Esophagus squamous epithelium (tissue), 4 donors: ENCODE measurements at regions not wholly inside any gene's neighbourhood (a gene's known extent, or its start where the extent isn't known, plus 50 kb on each side); places are given as distances from the start of the nearest gene placed in this dataset.

Source experiments
- CTCF ChIP-seq, 6 experiments: fragments of 450-650 bp in 4 of 6; fragments of 200-600 bp in 2 of 6; sonication (generic) in 2 of 6; IDR thresholded peaks; one replicate each; pipeline ENCODE4 v1.5.1; 2016 to 2019; ENCODE audit warnings: antibody characterized with exemption in 6 of 6, mild to moderate bottlenecking in 4 of 6, moderate library complexity in 4 of 6
- POLR2A ChIP-seq, 4 donors: fragments of 450-650 bp; IDR thresholded peaks; one replicate each; pipeline ENCODE4 v1.6.1; 2017; ENCODE audit warnings: antibody characterized with exemption in 4 of 4, mild to moderate bottlenecking in 4 of 4, moderate library complexity in 3 of 4

- TF ChIP-seq POLR2A (IDR thresholded peaks at IDR 0.05) (no peak), CTCF (IDR thresholded peaks at IDR 0.05) (no peak)
Measured at GRCh38 chr7:125445836-125446235, 516.2 kb upstream of the POT1 start.
